OCI-LY3 (cell line): ENCODE measurements at regions not wholly inside any gene's neighbourhood (a gene's known extent, or its start where the extent isn't known, plus 50 kb on each side); places are given as distances from the start of the nearest gene placed in this dataset.

Source experiments
- CTCF ChIP-seq: fragments of 200-600, 300-600 bp; sonication (generic); IDR thresholded peaks from 2 replicates; pipeline ENCODE4 v1.5.1; 2014; ENCODE audit warnings: antibody characterized with exemption, low read length, low read depth
- EZH2phosphoT487 ChIP-seq: fragments of 200-600 bp; shearing (Covaris generic); IDR thresholded peaks from 2 replicates; pipeline ENCODE4 v1.6.1; 2018; ENCODE audit warnings: antibody characterized with exemption, mixed run types, low read depth

GRCh38 chr9:84145780-84146179 lies 165.2 kb downstream of the RMI1 start:
- TF ChIP-seq CTCF: no peak
- no peak for TF ChIP-seq EZH2phosphoT487
